HG02588 (cell line): ENCODE measurements at regions not wholly inside any gene's neighbourhood (a gene's known extent, or its start where the extent isn't known, plus 50 kb on each side); places are given as distances from the start of the nearest gene placed in this dataset.
A peak's percentile ranks its signal among the peaks of the same experiment; 100 is the strongest.

ENCODE experiments used
- ATAC-seq: cut with Tn5 transposase; IDR thresholded peaks from one replicate; pipeline ENCODE4 v1.9.1; 2021; ENCODE audit warnings: mild to moderate bottlenecking, moderate library complexity; ENCODE audit not compliant: unreplicated experiment

DNA sequence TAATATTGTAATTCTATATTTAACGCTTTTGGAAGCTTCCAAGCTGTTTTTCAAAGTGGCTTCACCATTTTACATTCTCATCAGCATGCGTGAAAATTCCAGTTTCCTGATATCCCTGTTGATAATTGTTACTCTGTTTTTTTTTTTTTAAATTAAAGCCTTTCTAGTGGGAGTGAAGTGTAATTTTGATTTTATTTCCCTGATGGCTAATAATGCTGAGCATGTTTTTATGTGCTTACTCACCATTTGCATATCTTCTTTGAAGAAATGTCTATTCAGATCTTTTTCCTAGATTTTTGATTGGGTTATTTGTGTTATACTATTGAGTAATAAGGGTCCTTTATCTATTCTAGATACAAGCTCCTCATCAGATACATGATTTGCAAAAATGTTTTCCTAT is 382.8 kb upstream of the HS6ST1 start:
- no peak for ATAC-seq

DNA sequence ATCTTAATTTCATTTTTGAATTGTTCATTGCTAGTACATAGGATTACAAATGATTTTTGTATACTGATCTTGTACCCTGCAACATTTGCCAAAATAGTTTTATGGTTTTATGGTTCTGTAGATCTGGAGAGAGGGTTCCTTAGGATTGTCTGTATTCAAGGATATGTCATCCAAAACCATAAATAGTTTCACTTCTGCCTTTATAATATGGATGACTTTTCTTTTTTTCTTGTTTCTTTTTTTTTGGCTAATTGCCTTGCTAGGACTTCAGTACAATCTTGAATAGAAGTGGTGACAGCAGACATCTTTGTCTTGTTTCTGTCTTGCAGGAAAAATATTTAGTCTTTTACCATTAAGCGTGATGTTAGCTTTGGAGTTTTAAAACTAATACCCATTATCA is 383.9 kb upstream of the HS6ST1 start:
- no peak for ATAC-seq

DNA sequence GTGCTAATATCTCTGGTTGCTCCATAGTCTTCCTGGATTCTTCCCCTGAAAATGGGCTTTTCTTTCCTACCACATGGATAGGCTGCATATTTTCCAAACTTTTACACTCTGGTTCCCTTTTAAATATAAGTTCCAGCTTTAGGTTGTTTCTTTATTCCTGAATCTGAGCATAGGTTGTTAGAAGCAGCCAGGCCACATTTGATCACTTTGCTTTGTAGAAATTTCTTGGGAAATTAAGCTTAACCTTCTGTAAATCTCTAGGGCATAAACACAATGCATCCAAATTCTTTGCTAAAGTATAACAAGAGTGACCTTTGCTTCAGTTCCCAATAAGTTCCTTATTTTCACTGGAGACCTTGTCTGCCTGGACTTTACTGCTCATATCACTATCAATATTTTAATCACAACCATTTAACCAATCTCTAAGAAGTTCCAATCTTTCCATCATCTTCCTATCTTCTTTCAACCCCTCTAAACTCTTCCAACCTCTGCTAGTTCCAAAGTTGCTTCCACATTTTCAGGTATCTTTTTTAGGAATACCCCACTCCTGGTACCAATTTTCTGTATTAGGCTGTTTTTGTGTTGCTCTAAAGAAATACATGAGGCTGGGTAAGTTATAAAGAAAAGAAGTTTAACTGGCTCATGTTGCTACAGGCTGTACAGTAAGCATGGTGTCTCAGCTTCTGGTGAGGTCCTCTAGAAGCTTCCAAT is 389.6 kb upstream of the HS6ST1 start:
- no peak for ATAC-seq

DNA sequence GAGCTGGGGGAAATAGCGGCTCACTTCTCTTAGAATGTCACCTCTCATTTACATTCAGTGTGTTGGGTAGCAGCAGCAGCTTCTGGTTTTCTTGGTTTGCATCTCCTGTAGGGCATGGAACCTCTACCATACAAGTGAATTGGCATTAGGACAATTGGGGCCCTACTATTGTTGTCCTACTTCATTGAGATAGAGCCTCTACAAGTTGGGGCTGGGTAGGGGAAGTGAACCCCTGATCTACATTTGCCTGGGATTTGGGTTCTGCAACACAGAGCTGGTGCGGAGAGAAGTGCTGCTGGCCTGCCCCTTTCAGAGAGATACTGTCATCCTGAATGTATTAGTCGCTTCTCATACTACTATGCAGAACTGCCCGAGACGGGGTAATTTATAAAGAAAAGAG is 391.6 kb upstream of the HS6ST1 start:
- ATAC-seq = no peak

DNA sequence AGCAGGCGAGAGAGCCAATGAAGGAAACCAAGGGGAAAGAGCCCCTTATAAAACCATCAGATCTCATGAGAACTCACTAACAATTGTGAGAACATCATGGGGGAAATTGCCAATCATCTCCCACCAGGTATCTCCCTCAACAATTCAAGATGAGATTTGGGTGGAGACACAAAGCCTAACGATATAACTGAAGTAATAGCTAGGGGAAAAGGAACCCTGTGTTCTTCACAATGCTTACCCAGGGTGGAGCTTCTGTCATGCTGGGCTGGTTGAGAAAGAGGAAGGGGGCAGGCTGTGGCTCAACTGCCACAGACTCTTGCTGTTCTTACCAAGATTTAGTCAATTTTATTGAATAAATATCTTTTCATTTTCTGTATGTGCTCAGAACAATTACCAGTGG is 392.1 kb upstream of the HS6ST1 start:
- ATAC-seq = no peak

DNA sequence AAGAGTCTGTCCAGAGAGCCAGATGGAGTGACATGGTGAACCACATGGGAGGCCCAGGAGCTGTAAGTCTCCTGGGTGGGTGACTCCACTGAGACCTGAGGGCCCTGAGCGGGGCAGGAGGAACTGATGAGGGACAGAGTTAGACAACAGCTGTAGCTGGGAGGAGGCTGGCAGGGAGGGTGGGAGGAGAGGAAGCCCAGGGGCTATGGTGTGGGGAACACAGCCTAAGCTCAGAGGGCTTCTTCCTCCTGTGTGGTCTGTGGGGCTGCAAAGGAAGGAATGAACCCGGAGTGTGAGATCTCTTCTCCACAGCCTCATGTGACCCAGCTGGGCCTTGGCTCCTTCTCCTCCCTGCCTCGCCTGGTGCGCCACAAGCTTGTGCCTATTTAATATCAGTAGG is 395.6 kb upstream of the HS6ST1 start:
- ATAC-seq = no peak

DNA sequence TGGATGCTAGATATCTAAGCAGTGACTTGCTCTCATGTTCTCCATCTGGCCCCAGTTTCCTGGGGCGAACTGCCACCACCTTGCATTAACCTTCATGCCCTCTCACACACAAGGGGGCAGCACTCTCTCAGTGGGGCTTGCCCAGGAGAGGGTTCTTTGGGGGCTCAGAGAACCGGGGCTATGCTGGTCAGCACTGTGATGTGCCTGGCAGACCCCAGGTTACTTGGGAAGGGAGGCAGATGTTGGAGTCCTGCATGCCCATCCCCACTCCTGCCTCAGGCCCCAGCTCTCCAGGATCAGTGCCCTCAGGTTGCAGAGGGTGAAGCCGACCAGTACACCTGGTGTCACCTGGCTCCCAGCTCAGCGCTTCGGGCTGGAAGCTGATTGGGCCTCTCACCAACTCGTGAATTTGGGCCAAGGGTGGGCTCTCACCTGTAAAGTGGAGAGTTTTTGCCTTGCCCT is 396.2 kb upstream of the HS6ST1 start:
- ATAC-seq = no peak

DNA sequence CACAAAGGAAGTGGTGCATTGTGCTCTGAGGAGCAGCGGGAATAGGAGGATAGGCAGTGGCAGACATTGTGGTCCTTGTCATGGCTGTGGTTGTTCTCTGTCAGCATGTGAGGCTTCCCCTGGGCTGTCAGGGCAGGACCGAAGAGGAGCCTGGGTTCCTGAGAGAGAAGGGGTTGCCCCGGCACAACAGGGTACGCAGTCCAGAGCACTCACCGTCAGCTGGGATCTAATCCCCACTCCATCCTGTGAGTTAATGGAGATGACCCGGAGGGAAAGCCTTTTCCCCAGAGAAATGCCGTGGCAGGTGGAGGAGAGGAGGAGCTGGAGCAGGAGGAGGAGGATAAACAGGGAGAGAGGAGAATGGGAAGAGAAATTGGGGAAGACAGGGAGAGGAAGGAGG is 396.7 kb upstream of the HS6ST1 start:
- no peak for ATAC-seq

DNA sequence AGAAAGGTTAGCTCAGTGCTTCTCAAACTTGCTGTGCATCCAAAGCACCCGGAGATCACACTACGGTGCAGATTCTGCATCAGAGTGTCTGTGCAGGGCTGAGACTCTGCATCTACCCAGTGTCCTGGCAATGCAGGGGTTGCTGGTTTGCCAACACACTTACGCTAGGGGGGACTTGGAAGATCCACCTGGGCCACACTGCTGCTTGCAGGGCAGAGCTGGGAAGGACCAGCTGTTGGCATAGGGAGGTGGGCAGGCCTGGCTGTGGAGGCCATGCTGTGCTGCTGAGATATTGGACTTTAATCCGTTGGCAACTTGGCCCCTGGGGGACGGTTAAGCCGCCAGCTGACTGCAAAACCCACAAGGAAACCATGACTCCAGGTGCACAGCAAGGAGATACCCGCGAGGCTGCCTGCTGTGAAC is 397.6 kb upstream of the HS6ST1 start:
- ATAC-seq = no peak

DNA sequence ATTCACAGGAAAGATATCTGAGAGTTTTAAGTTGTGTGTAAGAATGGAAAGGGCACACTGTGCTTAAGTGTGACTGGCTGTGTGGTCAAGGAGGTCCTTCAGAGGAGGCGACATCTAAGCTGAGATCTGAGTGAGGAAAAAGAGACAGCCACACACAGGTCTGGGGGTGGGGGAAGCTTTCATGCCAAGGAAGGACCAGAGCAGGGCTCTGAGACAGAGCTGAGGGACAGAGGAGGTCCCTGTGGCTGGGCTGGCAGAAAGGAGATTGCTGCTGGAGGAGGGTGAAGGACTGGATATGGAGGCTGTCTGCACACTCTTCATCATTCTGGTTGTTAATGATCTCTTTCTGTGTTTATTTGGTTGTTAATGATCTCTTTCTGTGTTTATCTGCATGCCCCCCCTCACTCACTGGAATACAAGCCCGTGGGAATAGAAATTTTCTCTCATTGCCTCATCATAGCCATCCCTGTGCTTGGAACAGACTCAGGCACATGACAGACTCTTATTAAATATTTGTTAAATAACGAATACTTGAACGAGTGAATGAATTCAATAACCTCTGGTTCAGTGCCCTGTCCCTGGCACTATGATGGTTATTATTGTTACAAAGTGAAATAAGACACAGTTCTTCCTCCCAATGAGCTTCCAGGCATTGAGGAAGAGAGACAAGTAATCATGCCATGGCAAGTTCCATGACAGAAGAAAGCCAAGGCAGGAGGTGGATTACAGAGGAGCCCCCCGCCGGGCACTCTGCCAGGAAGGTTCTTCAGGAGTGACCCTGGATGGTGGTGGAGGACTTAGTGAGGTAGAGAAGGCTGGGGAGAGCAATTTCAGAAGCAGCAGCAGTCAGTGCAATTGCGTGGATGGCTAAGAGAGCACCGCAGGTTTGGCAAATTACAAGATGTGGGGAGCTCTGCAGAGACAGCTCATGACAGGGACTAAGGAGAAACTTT is 399.4 kb upstream of the HS6ST1 start:
- ATAC-seq = no peak

DNA sequence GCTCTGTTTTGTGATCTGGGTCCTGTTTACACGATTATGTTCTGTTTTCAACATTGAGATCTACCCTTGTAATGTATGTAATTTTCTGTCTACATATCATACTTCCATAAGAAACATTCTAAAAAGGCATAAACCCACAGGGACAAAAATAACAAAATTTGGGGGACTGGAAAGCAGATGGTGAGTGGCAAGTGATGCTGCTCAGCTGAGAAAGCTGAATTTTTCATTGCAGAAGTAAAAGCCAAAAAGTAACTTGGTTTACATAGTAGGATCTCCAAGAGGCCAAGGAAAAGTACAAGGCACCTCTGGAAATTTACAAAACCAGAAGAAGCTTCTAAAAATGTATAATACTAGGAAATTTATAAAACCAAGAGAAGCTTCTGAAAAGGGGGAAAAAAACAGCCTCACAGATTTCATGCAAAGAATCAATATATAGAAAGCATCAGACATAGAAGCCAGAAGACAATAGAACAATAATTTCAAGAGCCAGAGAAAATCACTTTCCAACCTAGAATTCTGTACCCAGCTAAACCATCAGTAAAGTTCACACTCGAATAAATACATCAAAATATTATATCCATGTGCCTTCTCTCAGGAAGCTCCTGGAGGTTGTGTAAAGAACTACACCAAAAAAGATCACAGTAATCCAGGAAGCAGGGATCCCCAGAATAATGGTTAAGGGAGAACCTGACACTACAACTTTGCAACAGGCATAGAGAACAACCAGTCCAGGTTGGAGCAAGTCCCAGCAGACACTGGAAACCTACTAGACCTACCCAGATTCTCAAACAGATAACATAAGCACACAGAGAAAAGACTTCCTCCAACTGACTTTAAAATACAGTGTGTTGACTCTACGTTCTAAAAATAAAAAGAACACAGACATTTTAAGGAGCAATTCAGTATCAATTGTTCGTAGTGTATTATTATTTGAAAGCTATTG is 401.7 kb upstream of the HS6ST1 start:
- no peak for ATAC-seq

DNA sequence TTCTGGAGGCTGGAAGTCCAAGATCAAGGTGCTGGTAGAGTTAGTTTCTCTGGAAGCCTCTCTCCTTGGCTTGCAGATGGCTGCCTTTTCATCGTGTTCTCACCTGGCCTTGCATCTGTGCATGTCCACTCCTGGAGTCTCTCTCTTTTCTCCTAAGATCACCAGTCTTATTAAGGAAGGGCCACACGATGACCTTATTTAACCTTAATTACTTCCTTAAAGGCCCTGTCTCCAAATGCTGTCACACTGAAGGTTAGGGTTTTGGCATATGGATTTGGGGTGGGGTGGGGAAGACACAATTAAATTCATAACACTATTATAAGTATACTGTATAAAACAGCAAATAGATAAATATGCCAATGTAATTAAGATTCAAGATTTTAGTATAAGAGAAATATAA is 402.4 kb upstream of the HS6ST1 start:
- no peak for ATAC-seq

DNA sequence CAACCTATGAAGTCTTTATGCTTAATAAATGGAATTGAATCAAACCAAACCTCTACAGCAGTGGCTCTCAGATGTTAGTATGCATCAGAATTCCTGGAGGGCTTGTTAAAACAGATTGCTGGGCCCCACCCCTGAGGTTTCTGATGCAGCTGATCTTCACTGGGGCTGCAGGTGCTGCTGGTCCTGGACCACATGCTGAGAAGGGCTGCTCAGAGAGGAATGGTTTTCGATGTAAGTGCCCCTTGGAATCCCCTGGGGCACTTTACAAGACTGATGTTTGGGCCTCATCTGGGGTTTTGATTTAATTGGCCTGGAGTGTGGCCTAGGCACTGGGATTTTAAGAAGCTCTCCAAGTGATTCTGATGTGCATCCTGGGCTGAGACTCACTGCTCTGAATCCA is 403.8 kb upstream of the HS6ST1 start:
- no peak for ATAC-seq

DNA sequence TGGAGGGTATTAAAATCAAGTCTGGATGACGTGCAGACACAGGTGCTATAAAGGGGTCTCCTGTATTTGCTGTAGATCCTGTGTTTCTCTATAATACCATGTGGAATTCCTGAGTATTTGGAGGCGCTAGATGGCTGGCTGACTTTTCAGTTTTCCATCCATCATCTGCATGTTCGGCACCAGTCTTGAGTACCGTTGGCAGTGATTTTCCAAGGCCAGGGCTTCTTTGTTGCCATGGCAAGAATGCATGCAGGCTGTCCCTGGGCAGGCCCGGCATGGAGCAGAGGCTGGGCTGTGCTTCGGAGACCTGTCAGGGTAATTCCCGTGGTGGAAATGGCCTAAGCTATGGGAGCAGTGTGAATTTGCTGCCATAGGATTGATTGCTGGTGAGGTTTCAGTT is 405.9 kb upstream of the HS6ST1 start:
- ATAC-seq = no peak

DNA sequence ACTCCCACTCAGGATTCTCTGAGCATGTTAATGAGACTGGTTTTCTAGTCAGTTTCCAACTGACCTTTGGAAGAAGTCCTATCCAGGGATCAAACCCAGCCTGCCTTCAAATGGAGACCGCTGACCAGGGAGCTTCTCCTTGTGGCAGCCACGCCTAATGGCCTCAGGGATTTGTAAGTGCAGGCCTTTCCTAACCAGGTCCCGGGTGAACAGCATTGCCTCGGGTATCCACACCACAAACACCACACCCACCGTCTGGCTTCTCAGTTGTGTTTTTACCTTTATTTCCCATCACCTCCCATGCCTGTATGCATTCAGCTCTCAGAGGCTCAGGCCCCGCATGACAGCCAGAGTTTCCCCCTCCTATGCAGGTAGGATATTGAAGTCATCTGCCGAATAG is 406.3 kb upstream of the HS6ST1 start:
- ATAC-seq = no peak

DNA sequence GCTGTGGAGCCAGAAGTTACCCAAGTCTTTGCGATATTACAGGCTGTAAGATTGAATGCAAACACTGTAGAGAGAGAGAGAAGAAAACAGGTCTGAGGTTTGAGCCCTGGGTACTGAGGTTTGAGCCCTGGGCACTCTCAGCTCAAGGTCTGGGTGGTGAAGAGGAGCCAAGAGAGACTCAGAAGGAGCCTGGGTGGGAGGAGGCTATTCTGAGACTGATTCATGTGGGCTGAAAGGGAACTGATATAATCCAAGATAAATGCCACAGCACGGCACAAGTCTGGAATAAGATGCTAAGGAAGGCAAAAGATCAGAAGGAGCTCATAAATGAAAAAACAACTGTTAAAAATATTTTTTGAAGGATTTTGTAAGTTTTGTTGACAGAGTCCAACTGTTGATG is 407.6 kb upstream of the HS6ST1 start:
- no peak for ATAC-seq

DNA sequence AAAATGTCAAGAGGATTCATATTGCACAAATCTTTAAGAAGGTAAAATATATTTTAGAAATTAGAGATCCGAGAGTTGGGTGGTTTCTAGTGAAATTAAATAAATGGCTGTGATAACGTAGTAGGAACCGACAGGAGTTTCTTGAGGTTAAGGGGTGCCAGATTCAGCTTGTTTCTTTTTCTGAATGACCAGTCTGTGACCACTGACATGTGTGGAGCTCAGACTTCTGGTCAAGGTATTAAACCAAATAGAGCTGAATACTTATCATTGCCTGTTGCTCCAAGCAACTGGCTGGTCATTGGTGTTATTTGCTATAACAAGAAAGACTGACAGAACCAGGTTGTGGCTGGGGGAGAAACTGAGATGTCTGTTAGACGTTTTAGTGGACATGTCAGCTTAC is 408.2 kb upstream of the HS6ST1 start:
- ATAC-seq = peak; percentile 48

DNA sequence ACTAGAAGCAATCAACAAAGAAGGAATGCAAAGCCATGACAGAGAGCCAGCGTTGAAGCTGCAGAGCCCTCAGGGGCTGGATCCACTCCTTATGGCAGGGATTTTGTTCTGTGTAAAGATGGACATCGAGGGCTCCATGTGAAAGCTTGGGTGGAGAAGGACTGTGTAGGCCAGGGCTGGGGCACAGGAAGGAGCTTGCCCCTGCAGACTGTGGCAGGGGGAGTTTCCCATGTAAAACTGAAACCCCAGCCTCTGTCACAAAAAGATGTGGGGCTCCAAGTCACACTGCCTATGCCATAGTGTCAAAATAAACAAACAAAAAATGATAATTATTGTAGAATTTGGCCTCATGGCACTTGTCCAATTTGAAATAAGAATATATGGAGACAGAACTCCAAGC is 408.7 kb upstream of the HS6ST1 start:
- peak; percentile 78 for ATAC-seq

DNA sequence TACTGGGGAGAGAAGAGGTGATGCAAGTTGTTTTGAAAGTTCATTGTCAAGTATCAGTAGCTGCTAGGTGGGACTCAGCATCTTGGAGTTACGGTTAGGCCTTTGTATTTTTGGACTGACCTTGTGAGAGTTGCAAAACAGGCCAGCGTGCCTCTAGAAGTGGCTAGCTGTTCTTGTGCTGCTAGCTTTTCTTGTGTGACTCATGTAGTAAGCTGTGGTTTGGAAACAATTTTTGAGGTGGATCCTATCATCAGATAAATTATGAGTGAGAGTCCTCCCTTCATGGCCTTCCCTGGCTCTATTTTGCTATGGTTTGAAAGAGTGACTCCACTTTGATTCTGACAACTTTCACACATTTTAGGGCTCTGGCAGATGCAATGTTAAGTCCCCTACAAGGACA is 409.2 kb upstream of the HS6ST1 start:
- peak; percentile 64 for ATAC-seq

DNA sequence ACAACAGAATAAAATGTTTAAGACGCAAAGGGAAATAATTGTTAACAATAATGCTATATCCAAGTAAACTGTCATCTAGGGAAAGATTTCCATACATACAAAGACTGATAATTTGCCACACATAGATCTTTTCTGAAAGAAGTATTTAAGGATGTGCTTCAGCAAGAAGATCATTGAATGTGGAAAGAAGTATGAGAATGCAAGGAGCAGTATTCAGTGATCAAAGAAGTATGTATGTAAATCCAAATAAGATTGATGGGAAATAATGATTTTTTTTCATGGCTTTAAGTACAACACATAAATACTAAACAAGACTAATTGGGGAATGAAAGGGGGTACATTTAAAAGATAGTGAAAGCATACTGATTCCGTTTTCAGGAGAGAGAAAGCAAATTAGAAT is 410.4 kb upstream of the HS6ST1 start:
- no peak for ATAC-seq

DNA sequence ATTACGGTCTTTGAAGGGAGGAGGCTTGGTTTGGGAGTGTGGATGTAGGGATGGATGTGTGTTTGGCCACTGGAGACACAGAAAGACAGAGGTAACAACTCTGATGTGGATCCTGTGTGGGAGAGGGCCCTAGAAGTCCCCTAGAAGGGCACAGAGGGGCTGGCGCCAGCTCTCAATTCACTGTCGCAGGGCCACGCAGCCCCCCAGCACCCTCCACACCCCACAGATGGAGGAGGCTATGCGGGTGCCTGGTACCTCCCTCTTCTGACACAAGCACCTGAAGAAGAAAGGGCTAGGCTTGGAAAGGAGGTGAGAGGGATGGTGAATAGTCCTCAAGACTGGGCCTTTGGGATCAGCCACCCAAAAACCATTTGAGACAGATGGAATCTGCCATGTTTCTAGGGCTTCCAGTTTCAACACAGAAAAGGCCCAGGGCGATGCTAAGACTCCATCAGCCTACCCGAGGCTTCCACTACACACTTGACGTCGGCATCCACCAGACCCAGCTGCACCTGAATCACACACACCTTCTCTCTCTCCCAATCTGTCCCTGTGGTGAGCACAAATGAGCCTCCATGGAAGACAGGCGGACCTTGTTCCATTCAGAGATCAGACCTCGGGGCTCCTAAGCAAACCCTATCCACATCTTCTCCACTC is 413.5 kb upstream of the HS6ST1 start:
- no peak for ATAC-seq
